IPS-NIHi7 (cell line): ENCODE measurements at regions not wholly inside any gene's neighbourhood (a gene's known extent, or its start where the extent isn't known, plus 50 kb on each side); places are given as distances from the start of the nearest gene placed in this dataset.

Source experiments
- DNase-seq: peaks from one replicate; pipeline ENCODE4 v3.0.0; 2012; ENCODE audit warnings: mixed read lengths; ENCODE audit errors: extremely low spot score

- DNase-seq = no peak
These were observed 356.0 kb downstream of the DUSP6 start for GRCh38 chr12:88996200-88996788.

- DNase-seq = no peak
These were observed 357.3 kb downstream of the DUSP6 start for GRCh38 chr12:88994971-88995370.

DNA sequence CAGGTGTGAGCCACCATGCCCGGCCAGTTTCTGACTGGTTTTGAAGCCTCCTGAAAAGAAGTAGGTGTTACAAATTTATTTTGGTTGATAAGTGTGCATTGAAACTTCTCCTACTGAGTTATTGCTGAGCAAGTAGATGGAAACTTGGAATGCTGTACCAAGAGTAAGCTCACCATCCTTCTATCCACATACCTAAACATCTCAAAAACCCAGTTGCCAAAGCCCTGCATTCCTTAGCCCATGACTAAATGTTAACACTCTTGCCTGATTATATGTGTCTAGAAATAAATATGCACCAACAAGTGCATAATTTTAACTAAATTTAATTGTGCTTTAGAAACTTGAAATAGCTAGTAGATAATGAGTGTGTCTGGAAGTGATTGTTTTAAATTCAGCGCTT lies 357.8 kb downstream of the DUSP6 start:
- DNase-seq = no peak

- peak; percentile 31 for DNase-seq
These were observed 358.6 kb downstream of the DUSP6 start for GRCh38 chr12:88993651-88994050.

DNA sequence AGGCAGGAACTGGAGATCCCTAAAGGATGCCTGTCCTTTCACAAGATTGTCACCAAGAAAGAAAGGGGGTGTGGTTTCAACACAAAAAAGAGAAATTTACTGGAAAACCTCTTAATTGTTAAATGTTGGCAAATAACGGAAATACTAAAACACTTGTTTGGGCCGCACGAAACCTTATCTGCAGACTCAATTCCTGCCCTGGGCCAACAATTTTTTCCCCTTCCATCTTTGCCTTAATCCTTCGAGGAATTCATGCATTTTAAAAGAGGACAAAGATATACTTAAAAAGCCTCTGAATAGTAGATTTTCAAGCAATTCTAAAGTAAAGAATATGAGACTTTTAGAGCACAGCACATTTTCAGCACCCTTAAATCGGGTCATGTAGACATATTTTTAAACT lies 366.2 kb downstream of the DUSP6 start:
- no peak for DNase-seq

- no peak for DNase-seq
These were observed 366.7 kb downstream of the DUSP6 start for GRCh38 chr12:88985631-88986030.

- DNase-seq = no peak
These were observed 367.3 kb downstream of the DUSP6 start for GRCh38 chr12:88985011-88985410.

DNA sequence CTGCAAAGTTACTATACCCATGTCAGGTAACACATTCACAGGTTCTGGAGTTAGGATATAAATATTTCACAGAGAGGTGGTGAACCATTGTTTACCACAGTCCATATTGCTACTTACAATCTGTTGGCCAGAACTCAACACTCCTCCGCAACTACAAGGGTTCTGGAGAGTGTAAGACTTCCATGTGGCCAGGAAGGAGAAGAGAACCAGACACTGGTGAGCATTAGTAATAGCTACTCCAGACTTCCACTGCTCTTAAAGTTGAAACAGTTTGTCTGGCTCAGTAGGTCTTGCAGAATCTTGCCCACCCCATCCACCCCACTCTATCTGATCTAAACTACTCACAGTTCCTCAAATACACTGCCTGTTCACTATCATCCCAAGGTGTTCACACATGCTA lies 369.6 kb downstream of the DUSP6 start:
- DNase-seq = no peak

- no peak for DNase-seq
These were observed 375.2 kb downstream of the DUSP6 start for GRCh38 chr12:88977115-88977514.

DNA sequence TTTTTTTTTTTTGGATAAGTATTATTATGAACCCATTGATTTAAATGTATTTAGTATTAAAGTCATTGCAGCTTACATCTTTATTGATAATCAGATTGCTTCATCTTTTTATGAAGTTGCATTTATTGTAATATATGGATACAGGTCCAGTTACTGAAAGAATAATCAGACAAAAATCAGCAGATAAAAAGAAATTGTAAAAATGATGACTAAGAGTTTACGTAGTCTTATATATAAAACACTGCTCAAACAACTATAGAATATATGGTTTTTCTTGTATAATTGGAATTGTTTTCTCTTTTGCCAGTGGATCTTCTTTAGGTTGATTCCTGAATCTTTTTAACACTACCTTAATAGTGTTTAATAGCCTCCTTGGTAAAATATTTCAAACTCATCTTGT lies 378.3 kb downstream of the DUSP6 start:
- DNase-seq = no peak

DNA sequence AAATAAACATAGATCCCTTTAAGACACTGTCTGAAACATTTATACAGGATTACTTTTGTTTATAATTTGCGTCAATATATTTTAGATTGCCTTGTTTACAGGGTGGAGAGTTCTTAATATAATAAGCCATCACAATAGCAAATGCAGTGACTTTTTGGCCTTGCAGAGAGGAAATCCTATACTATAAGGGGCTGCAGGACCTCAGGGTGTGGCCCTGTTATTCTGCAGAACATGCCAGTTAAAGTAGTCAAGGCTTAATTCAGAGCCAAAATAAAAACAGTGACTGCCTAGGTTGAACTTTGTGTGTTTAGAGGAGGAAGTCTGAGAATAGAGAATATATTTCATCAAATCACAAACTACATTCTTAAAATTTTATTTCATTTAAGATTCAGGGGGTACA lies 381.6 kb downstream of the DUSP6 start:
- no peak for DNase-seq

DNA sequence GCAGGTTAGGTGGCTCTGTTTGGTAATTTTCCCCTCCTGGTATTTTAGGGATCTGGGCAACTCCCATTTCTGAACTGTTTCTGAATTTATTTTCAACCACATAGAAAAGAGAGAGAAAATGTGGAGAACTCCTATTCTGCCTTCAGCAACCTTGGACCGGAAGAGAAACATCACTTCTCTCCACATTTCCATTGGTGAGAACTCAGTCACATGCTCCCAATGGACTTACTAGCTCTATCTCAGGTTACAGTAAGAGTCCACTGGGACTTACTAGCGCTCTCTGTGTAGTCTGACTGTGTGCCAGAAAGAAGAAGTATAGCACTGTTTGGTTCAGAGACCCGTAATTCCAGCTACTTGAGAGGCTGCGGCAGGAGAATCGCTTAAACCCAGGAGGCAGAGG lies 383.2 kb downstream of the DUSP6 start:
- no peak for DNase-seq

GRCh38 chr12:88960213-88960878 lies 380.1 kb upstream of the KITLG start:
- DNase-seq = no peak

GRCh38 chr12:88958946-88959345 lies 378.7 kb upstream of the KITLG start:
- no peak for DNase-seq

DNA sequence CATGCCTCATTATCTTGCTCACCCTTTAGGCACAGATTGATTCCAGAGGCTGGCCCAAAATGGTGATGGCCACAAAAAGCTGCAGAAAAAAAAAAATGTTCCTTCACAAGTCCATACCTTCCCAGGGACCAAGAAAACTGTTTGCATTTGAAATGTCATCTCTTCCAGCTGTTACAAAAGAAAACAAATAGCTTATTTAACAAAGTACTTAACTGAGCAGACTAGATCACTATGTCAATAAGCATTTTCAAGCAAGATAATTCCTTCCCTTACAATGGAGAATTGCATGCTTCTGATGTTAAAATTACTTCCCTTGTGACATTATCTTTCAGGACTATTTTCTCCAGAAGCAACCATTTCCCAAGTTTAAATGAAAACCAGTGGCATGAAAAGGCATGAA lies 377.9 kb upstream of the KITLG start:
- no peak for DNase-seq

GRCh38 chr12:88957358-88957757 lies 377.1 kb upstream of the KITLG start:
- no peak for DNase-seq

- DNase-seq = no peak
These were observed 375.3 kb upstream of the KITLG start for GRCh38 chr12:88955531-88955930.

- no peak for DNase-seq
These were observed 372.8 kb upstream of the KITLG start for GRCh38 chr12:88953029-88953586.

DNA sequence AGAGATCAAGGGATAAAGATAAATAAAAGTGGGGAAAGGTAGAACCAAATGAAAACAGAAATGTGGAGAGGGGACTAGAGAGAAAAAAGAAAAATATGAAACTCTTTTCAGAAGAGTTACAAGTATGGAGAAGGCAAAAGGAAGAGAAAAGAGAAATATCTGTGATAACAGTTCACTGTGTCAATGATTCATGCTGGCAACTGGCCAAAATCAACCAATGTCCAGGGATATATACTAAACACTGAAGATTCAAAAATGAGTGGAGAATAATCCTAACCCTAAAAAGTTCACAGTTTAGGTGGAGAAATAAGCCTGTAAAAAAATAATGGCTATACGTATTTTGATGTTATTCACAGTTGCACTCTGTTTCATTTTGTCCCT lies 372.3 kb upstream of the KITLG start:
- no peak for DNase-seq

DNA sequence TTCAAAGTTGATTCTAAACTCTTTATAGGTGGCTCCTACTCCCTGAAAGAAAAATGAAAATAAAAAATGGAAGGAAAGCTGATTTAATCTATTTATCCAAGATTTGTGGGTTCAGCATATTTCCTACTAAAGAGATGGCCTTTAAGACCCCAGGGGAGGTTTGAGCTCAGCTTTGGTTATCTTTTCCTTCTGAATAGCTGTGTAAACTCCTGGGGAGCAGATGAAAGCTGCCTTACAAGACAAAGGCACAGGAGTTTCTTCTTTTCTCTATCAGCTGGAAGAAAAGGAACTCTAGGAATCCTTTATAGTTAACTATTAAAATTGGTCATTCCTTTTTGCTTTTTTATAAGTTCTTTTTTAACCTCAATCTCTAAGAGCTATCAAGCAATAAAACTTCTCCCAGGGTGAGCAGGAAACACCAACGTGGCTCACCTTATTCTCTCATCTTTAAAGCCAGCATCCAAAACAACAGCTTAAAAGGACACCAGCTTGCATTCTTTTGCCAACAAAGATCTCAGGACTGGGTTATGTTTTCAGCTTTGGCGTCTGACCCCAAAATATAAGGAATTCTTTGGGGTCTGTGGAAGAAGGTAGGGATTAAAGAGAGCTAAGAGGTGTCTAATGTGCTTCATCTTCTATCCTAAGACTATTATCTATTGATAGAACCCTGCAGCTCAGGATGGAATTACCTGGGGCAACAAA lies 371.7 kb upstream of the KITLG start:
- no peak for DNase-seq

- no peak for DNase-seq
These were observed 370.9 kb upstream of the KITLG start for GRCh38 chr12:88951177-88951576.

- no peak for DNase-seq
These were observed 367.3 kb upstream of the KITLG start for GRCh38 chr12:88947486-88948043.
